SKM-1 treated with dmso at 0.1 percent for 144 hours (cell line): ENCODE measurements at regions not wholly inside any gene's neighbourhood (a gene's known extent, or its start where the extent isn't known, plus 50 kb on each side); places are given as distances from the start of the nearest gene placed in this dataset.

Source experiments
- DNase-seq: peaks from one replicate; lab custom pipeline; 2025; ENCODE audit not compliant: unreplicated experiment; lab: John Stamatoyannopoulos, UW

GRCh38 chr2:129465045-129465444 lies 514.4 kb upstream of the RAB6C start:
- DNase-seq, result no peak

GRCh38 chr2:129466389-129466788 lies 513.1 kb upstream of the RAB6C start:
- no peak for DNase-seq

- DNase-seq, result no peak
These were observed 512.3 kb upstream of the RAB6C start for GRCh38 chr2:129467012-129467779.

- no peak for DNase-seq
These were observed 511.5 kb upstream of the RAB6C start for GRCh38 chr2:129467941-129468340.

- DNase-seq, result no peak
These were observed 510.6 kb upstream of the RAB6C start for GRCh38 chr2:129468879-129469278.

GRCh38 chr2:129469389-129469788 lies 510.1 kb upstream of the RAB6C start:
- DNase-seq, result no peak

- no peak for DNase-seq
These were observed 509.6 kb upstream of the RAB6C start for GRCh38 chr2:129469871-129470270.

GRCh38 chr2:129478902-129479517 lies 500.5 kb upstream of the RAB6C start:
- DNase-seq, result no peak

GRCh38 chr2:129479892-129480291 lies 499.6 kb upstream of the RAB6C start:
- DNase-seq, result no peak

- DNase-seq, result peak; percentile 13
These were observed 498.7 kb upstream of the RAB6C start for GRCh38 chr2:129480790-129481189.

GRCh38 chr2:129481306-129482219 lies 497.9 kb upstream of the RAB6C start:
- DNase-seq, result no peak

- no peak for DNase-seq
These were observed 496.8 kb upstream of the RAB6C start for GRCh38 chr2:129482626-129483025.

GRCh38 chr2:129483366-129483765 lies 496.1 kb upstream of the RAB6C start:
- DNase-seq, result no peak

GRCh38 chr2:129484999-129485897 lies 494.2 kb upstream of the RAB6C start:
- no peak for DNase-seq

GRCh38 chr2:129488376-129488775 lies 491.1 kb upstream of the RAB6C start:
- DNase-seq, result no peak

GRCh38 chr2:129490641-129491040 lies 488.8 kb upstream of the RAB6C start:
- DNase-seq, result no peak

GRCh38 chr2:129491308-129491707 lies 488.2 kb upstream of the RAB6C start:
- DNase-seq, result no peak

- DNase-seq, result no peak
These were observed 486.9 kb upstream of the RAB6C start for GRCh38 chr2:129492548-129492947.

GRCh38 chr2:129499747-129500146 lies 479.7 kb upstream of the RAB6C start:
- DNase-seq, result peak; percentile 32

- DNase-seq, result no peak
These were observed 476.7 kb upstream of the RAB6C start for GRCh38 chr2:129502781-129503180.

- DNase-seq, result no peak
These were observed 474.8 kb upstream of the RAB6C start for GRCh38 chr2:129504646-129505045.
